ENCODE measurements at regions not wholly inside any gene's neighbourhood (a gene's known extent, or its start where the extent isn't known, plus 50 kb on each side); places are given as distances from the start of the nearest gene placed in this dataset.

GRCh38 chr9:75671354-75671753 is 219.1 kb upstream of the PCSK5 start:
- TF ChIP-seq POLR2A (IDR thresholded peaks at IDR 0.05; ENCODE audit: low read length) (no peak), CTCF (IDR thresholded peaks at IDR 0.05) (no peak), EHF (CRISPR knock-in tag; IDR thresholded peaks at IDR 0.05) (no peak), BHLHE40 (IDR thresholded peaks at IDR 0.05; ENCODE audit: low read depth, low read length) (no peak), EP300 (IDR thresholded peaks at IDR 0.05) (no peak), USF2 (IDR thresholded peaks at IDR 0.05) (no peak)
